ENCODE measurements at regions not wholly inside any gene's neighbourhood (a gene's known extent, or its start where the extent isn't known, plus 50 kb on each side); places are given as distances from the start of the nearest gene placed in this dataset.
"Not testable (repeated sequence)": the region's sequence is repeated elsewhere in the genome, so short reads cannot be mapped to it uniquely, and the experiment has no call there.

GRCh38 chr4:26048378-26048882, 134.4 kb downstream of the SMIM20 start:
- no peak for DNase-seq

DNA sequence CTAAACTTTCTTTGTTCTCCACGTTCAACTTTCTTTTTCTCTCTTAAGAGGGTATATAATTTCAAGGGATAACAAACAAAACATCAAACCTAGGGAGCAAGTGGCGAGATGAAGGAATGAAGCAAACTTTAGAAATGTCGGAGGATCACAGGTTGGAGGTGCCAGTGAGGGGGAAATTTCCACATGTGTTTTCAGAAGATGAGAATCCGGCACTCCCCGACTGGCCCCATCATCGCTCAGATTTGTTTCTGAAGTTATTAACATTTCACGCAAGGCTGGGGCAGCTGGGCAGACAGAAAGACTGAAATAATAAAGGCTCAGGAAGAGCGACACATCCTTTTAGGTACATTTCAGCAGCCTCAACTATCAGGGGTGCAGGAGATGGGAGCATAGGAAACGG, 134.9 kb downstream of the SMIM20 start:
- no peak for DNase-seq

DNA sequence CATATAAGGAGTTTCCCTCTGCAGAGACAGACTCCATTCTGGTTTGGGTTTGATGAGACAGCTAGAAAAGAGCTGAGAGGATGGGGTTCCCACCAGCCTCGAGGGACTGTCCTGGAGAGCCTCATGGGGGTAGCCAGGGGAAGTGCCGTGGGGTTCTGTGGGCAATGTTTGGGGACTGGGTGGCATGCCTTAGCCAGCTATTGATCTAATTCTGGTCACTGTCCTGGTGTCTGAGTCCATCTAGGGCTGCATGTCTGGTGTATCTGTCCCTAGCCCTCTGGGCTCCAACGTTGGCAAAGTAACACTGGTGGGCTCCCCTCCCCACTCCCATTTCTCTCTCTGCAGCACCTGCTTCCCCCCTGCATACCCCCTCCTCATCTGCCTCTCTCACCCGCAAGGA, 135.4 kb downstream of the SMIM20 start:
- DNase-seq: no peak

GRCh38 chr4:26050212-26050643, 136.2 kb downstream of the SMIM20 start:
- no peak for DNase-seq

- no peak for DNase-seq
Measured at GRCh38 chr4:26050671-26051070, 136.7 kb downstream of the SMIM20 start.

- peak in 1 of 2 experiments; percentile 44 for DNase-seq
Measured at GRCh38 chr4:26051240-26051639, 137.2 kb downstream of the SMIM20 start.

GRCh38 chr4:26052663-26053541, 138.9 kb downstream of the SMIM20 start:
- peak; percentile 53 to 76 for DNase-seq

- DNase-seq: no peak
Measured at GRCh38 chr4:26053761-26054160, 139.7 kb downstream of the SMIM20 start.

DNA sequence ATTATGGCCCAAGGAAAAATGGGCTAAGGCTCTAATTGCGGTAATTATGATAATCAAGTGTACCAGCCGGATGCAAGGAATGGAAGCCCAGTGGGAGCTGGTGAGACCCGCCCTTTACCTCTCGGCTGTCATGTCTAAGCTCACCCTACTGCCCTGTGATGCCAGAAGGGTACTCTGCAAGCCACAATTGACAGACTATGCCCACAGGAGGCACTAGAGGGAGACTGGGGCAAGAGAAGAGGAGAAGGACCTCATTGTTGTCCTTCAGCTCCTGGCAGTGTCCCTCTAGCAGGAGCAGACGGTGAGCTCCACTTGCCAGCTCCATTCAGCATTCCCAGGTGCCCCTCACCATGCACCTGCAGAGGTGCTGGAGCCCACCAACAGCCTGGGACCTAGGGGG, 141.8 kb downstream of the SMIM20 start:
- no peak for DNase-seq

DNA sequence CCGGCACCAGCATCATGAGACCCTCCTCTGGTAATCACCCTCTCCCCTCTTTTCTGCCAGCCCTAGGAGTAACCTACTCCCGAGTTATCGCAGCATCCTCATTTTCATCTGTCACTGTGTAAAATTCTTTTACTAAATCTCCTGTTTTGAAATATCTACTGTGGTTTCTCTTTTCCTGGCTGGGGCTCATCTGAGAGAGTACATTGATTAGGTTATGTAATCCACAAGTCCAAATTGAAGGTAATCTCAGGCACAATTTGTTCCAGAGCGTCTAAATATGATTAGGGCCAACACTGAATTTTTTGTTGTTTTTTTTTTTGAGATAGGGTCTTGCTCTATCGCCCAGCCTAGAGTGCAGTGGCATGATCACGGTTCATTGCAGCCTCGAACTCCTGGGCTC, 142.4 kb downstream of the SMIM20 start:
- DNase-seq: no peak

DNA sequence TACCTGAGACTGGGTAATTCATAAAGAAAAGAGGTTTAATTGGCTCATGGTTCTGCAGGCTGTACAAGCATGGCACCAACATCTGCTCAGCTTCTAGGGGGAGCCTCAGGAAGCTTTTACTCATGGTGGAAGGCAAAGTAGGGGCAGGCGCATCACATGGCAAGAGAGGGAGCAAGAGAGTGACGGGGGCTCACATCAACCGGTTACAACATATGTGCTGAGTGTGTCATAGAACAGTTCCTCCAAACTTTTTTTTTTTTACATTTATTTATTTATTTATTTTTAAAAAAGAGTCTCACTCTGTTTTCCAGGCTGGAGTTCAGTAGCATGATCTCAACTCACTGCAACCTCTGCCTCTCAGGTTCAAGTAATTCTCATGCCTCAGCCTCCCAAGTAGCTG, 143.8 kb downstream of the SMIM20 start:
- DNase-seq: not testable (repeated sequence)

DNA sequence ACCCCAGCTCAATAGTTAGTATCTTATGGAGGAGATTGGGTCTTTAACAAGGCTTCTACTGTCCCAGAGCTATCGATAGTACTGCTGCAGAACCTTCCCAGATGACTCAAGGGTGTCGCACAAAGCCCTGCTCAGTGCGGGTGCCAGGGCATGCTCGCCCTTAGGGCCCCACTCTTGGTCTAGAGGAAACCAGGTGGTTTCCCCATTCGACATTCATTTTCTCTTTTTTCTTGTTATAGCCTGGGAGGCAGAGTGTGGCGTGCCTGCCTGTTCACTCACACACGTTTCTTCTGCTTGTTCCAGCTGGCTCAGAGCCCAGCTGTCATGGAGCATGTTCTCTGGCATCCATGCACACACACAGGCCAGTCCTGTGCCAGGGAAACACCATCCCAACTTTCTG, 144.5 kb downstream of the SMIM20 start:
- no peak for DNase-seq

GRCh38 chr4:26059391-26060154, 145.6 kb downstream of the SMIM20 start:
- DNase-seq: no peak

GRCh38 chr4:26060286-26060685, 146.3 kb downstream of the SMIM20 start:
- DNase-seq: no peak

- DNase-seq: peak in 1 of 2 experiments; percentile 70
Measured at GRCh38 chr4:26061248-26061986, 147.4 kb downstream of the SMIM20 start.

DNA sequence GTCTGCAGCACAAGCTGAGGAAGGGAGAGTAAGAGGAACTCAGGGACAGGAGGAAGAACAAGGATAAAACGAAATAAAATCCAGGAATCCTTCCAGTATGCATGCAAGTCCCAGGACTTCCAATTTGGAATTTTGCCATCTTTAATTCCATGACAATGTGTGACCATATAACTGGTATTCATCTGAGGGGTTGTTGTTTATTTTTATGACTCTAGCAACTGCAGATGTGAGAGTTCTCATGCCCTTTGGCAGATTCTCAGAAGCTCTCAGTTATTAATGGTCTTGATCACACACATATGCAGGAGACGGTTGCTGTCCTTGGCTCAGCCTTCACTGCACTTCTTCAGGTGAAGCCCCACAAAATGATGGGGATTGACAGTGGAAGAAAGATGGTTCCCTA, 148.2 kb downstream of the SMIM20 start:
- no peak for DNase-seq

DNA sequence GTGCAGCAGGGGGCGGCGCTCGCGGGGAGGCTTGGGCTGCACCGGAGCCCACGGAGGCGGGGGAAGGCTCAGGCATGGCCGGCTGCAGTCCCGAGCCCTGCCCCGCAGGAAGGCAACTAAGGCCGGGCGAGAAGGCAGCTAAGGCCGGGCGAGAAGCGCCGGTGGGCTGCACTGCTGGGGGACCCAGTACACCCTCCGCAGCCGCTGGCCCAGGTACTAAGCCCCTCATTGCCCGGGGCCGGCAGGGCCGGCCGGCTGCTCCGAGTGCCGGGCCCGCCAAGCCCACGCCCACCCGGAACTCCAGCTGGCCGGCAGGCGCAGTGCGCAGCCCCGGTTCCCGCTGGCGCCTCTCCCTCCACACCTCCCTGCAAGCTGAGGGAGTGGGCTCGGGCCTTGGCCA, 150.0 kb downstream of the SMIM20 start:
- DNase-seq: not testable (repeated sequence)

- DNase-seq: no peak
Measured at GRCh38 chr4:26065833-26066232, 151.8 kb downstream of the SMIM20 start.

DNA sequence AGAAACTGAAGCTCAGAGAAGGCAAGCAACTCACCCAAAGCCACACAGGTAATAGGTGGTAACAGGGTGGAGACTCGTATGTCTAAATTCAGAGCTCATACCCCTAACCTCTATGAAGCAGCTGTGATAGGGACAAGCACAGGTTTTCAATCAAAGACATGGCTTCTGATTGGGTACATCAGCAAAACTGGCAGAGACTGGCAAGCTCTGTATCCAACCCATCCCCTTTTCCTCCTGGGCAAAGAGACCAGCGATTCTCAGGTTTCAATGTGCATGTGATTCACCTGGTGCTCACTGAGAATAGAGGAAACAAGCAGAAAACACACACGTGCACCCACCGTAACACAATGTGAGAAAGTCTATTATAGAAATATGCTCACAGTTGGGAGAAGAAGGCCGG, 153.0 kb downstream of the SMIM20 start:
- no peak for DNase-seq

GRCh38 chr4:26069218-26069617, 155.2 kb downstream of the SMIM20 start:
- peak; percentile 35 to 59 for DNase-seq

DNA sequence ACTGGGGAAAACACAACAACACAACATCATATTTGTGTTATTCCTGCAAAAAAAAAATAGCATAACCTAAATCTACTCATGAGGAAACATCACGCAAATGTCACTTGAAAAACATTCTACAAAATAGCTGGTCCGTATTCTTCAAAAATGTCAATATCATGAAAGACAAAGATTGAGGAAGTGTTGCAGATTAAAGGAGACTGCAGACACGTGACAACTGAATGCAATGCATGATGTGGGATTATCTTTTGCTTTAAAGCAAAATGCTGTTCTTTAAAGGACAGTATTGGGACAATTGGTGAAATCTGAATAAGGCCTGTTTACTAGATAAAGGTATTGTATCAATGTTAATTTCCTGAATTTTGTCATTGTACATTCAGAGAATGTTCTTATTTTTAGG, 157.7 kb downstream of the SMIM20 start:
- DNase-seq: no peak

GRCh38 chr4:26073886-26074560, 160.0 kb downstream of the SMIM20 start:
- no peak for DNase-seq
